H1 (cell line): ENCODE measurements at regions not wholly inside any gene's neighbourhood (a gene's known extent, or its start where the extent isn't known, plus 50 kb on each side); places are given as distances from the start of the nearest gene placed in this dataset.

Source experiments
- ASH2L ChIP-seq: fragments of 200-600, 300-600 bp; sonication (generic); IDR thresholded peaks from one replicate; pipeline ENCODE4 v1.7.1; 2017; ENCODE audit warnings: low read length
- EGR1 ChIP-seq: IDR thresholded peaks from 2 replicates; pipeline ENCODE4 v1.6.1; 2011; ENCODE audit warnings: low read depth, low read length, borderline replicate concordance
- NRF1 ChIP-seq: IDR thresholded peaks from 2 replicates; pipeline ENCODE4 v1.6.1; 2011; ENCODE audit warnings: mild to moderate bottlenecking, low read depth, low read length, improper control_type of control experiment
- POLR2A ChIP-seq, 2 experiments: IDR thresholded peaks; 1 replicate in 1 of 2; 2 replicates in 1 of 2; pipeline ENCODE4 v1.6.1; 2011; ENCODE audit warnings: low read depth in 2 of 2, low read length in 2 of 2, mild to moderate bottlenecking in 2 of 2; ENCODE audit errors: control extremely low read depth in 1 of 2
- RXRA ChIP-seq: IDR thresholded peaks from 2 replicates; pipeline ENCODE4 v1.6.1; 2011; ENCODE audit warnings: low read depth, mild to moderate bottlenecking, low read length, moderate library complexity; ENCODE audit not compliant: insufficient read depth

GRCh38 chr1:221241592-221241991, 362.3 kb downstream of the HLX start (continued):
- no peak for TF ChIP-seq NRF1
- TF ChIP-seq POLR2A (IDR thresholded peaks at IDR 0.05; ENCODE audit: control extremely low read depth in 1 of 2, low read depth in 2 of 2, low read length in 2 of 2) = no peak
- no peak for TF ChIP-seq ASH2L
- TF ChIP-seq RXRA = no peak
- no peak for TF ChIP-seq EGR1
- TF ChIP-seq, all 59 proteins: peak for 0
